GM20000 (cell line): ENCODE measurements at regions not wholly inside any gene's neighbourhood (a gene's known extent, or its start where the extent isn't known, plus 50 kb on each side); places are given as distances from the start of the nearest gene placed in this dataset.
"Not testable (repeated sequence)": the region's sequence is repeated elsewhere in the genome, so short reads cannot be mapped to it uniquely, and the experiment has no call there.

Experiments used
- DNase-seq: peaks from one replicate; pipeline ENCODE4 v3.0.0; 2012; ENCODE audit warnings: low spot score
- CTCF ChIP-seq: IDR thresholded peaks from 2 replicates; pipeline ENCODE4 v1.5.1; 2012; ENCODE audit warnings: mild to moderate bottlenecking, control low read depth; ENCODE audit errors: extremely low read depth, missing control alignments

- no peak for DNase-seq
- TF ChIP-seq CTCF: no peak
These were observed 217.1 kb downstream of the ZNF674 start for GRCh38 chrX:46328133-46328532.

- DNase-seq: no peak
- TF ChIP-seq CTCF: no peak
These were observed 217.6 kb downstream of the ZNF674 start for GRCh38 chrX:46327566-46328115.

- DNase-seq: no peak
- TF ChIP-seq CTCF: no peak
These were observed 219.1 kb downstream of the ZNF674 start for GRCh38 chrX:46326161-46326560.

- DNase-seq: no peak
- TF ChIP-seq CTCF: no peak
These were observed 219.8 kb downstream of the ZNF674 start for GRCh38 chrX:46325312-46325877.

- no peak for DNase-seq
- TF ChIP-seq CTCF: no peak
These were observed 221.1 kb downstream of the ZNF674 start for GRCh38 chrX:46324166-46324565.

- DNase-seq: not testable (repeated sequence)
These were observed 222.3 kb downstream of the ZNF674 start for GRCh38 chrX:46322929-46323328.

- no peak for TF ChIP-seq CTCF
These were observed 223.5 kb downstream of the ZNF674 start for GRCh38 chrX:46321676-46322075.

GRCh38 chrX:46319750-46320149 lies 225.5 kb downstream of the ZNF674 start:
- no peak for TF ChIP-seq CTCF
- no peak for DNase-seq

More at GRCh38 chrX:46321676-46322075, 223.5 kb downstream of the ZNF674 start:
- DNase-seq: no peak
